ENCODE measurements at regions not wholly inside any gene's neighbourhood (a gene's known extent, or its start where the extent isn't known, plus 50 kb on each side); places are given as distances from the start of the nearest gene placed in this dataset.

DNA sequence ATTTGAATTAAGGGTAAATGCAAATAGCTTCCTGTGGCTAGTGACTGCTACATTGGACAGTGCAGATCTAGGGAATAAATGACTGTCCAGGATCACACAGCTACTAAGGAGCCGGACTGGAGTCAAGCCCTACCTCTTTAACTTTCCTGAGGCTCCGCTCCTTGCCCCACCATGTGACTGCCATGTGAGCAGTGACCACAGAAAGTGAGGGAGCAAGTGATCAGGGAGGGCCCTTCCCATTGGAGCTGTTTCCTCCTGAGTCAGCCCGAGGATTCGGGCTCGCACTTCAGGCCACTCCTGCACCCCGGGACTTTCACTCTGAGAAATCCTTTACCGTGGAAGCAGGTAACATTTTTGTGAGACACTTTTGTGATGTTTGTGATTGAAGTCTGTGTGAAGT, 198.0 kb downstream of the ANKRD30B start:
- TF ChIP-seq, protein P1, sequence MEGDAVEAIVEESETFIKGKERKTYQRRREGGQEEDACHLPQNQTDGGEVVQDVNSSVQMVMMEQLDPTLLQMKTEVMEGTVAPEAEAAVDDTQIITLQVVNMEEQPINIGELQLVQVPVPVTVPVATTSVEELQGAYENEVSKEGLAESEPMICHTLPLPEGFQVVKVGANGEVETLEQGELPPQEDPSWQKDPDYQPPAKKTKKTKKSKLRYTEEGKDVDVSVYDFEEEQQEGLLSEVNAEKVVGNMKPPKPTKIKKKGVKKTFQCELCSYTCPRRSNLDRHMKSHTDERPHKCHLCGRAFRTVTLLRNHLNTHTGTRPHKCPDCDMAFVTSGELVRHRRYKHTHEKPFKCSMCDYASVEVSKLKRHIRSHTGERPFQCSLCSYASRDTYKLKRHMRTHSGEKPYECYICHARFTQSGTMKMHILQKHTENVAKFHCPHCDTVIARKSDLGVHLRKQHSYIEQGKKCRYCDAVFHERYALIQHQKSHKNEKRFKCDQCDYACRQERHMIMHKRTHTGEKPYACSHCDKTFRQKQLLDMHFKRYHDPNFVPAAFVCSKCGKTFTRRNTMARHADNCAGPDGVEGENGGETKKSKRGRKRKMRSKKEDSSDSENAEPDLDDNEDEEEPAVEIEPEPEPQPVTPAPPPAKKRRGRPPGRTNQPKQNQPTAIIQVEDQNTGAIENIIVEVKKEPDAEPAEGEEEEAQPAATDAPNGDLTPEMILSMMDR (IDR thresholded peaks at IDR 0.05): no peak
- TF ChIP-seq POLR2A (IDR thresholded peaks at IDR 0.05): peak; percentile 19 to 27

Data from Peyer's patch (tissue), 4 donors.